ENCODE measurements at regions not wholly inside any gene's neighbourhood (a gene's known extent, or its start where the extent isn't known, plus 50 kb on each side); places are given as distances from the start of the nearest gene placed in this dataset.
"Not testable (repeated sequence)": the region's sequence is repeated elsewhere in the genome, so short reads cannot be mapped to it uniquely, and the experiment has no call there.

DNA sequence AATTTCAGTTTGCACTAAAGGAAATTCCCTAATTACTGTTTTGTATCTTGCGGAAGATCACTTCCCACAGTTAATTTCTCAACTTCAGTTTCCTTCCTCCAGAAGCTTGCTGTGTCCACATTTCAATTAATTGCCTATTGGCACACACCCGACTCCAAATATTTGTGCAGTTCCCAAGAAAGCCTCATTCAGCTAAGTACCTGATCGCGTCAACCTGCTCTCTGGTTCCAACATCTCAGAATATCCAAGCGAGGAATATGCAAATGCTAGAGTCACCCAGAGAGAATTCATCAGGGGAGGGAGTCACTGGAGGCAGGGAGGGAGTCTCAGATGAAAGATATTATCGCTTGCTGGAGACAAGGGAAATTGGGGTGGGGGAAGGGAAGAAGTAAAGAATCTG, 351.3 kb downstream of the RRAGC start:
- H3K9ac ChIP-seq (ENCODE audit: low read depth in 1 of 2, low read length in 2 of 2) = no peak overlapping the region
- H3K27me3 ChIP-seq (ENCODE audit: control insufficient read depth in 1 of 2, insufficient read depth in 2 of 2, low read length in 2 of 2) = peaks cover 16 to 23% of the 10 kb centered on the region in 2 donors
- H3K4me3 ChIP-seq (ENCODE audit: low read depth in 1 of 2, low read length in 2 of 2) = no peak overlapping the region
- H3K9me3 ChIP-seq (ENCODE audit: control insufficient read depth in 1 of 2, low read length in 2 of 2) = no peaks in the 10 kb centered on the region
- H3K36me3 ChIP-seq (ENCODE audit: control insufficient read depth in 1 of 2, insufficient read depth in 2 of 2, low read length in 2 of 2) = no peaks in the 10 kb centered on the region
- H3K4me1 ChIP-seq (ENCODE audit: control insufficient read depth in 1 of 2, insufficient read depth in 2 of 2, low read length in 2 of 2) = no peaks in the 10 kb centered on the region
- H3K27ac ChIP-seq (ENCODE audit: low read depth, low read length) = no peak overlapping the region

DNA sequence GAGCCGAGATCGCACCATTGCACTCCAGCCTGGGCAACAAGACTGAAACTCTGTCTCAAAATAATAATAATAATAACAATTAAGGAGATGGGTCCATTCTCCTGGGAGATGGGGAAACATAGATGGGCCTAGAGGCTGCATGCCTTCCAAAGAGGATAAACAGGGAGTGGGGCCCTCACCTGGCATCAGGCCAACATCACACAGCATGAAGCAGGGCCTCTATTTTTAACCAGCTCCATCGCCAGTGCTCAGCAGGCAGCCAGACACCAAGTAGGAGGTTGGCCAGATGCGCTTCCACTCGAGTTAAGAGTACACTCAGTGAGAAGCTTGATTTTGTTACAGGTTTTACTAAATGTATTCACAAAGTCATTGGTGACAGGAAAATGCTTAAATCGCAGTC, 352.0 kb downstream of the RRAGC start:
- no peak overlapping the region for H3K9ac ChIP-seq (ENCODE audit: low read depth in 1 of 2, low read length in 2 of 2)
- no peaks in the 10 kb centered on the region for H3K9me3 ChIP-seq (ENCODE audit: control insufficient read depth in 1 of 2, low read length in 2 of 2)
- H3K27ac ChIP-seq (ENCODE audit: low read depth, low read length) = no peak overlapping the region
- H3K4me3 ChIP-seq (ENCODE audit: low read depth in 1 of 2, low read length in 2 of 2) = no peak overlapping the region
- H3K27me3 ChIP-seq (ENCODE audit: control insufficient read depth in 1 of 2, insufficient read depth in 2 of 2, low read length in 2 of 2) = peaks cover 18 to 27% of the 10 kb centered on the region in 2 donors
- no peaks in the 10 kb centered on the region for H3K36me3 ChIP-seq (ENCODE audit: control insufficient read depth in 1 of 2, insufficient read depth in 2 of 2, low read length in 2 of 2)
- H3K4me1 ChIP-seq (ENCODE audit: control insufficient read depth in 1 of 2, insufficient read depth in 2 of 2, low read length in 2 of 2) = no peaks in the 10 kb centered on the region

GRCh38 chr1:38505944-38506343, 353.6 kb downstream of the RRAGC start:
- Histone ChIP-seq H3K36me3 (ENCODE audit: control insufficient read depth in 1 of 2, insufficient read depth in 2 of 2, low read length in 2 of 2) (no peaks in the 10 kb centered on the region), H3K27me3 (ENCODE audit: control insufficient read depth in 1 of 2, insufficient read depth in 2 of 2, low read length in 2 of 2) (peaks cover 16 to 34% of the 10 kb centered on the region in 2 donors), H3K4me3 (ENCODE audit: low read depth in 1 of 2, low read length in 2 of 2) (no peak overlapping the region), H3K9me3 (ENCODE audit: control insufficient read depth in 1 of 2, low read length in 2 of 2) (no peaks in the 10 kb centered on the region), H3K27ac (ENCODE audit: low read depth, low read length) (no peak overlapping the region), H3K9ac (ENCODE audit: low read depth in 1 of 2, low read length in 2 of 2) (no peak overlapping the region), H3K4me1 (ENCODE audit: control insufficient read depth in 1 of 2, insufficient read depth in 2 of 2, low read length in 2 of 2) (no peaks in the 10 kb centered on the region)

- Histone ChIP-seq H3K4me3 (ENCODE audit: low read depth in 1 of 2, low read length in 2 of 2) (no peak overlapping the region), H3K27me3 (ENCODE audit: control insufficient read depth in 1 of 2, insufficient read depth in 2 of 2, low read length in 2 of 2) (peaks cover 15 to 18% of the 10 kb centered on the region in 2 donors), H3K4me1 (ENCODE audit: control insufficient read depth in 1 of 2, insufficient read depth in 2 of 2, low read length in 2 of 2) (no peaks in the 10 kb centered on the region), H3K36me3 (ENCODE audit: control insufficient read depth in 1 of 2, insufficient read depth in 2 of 2, low read length in 2 of 2) (no peaks in the 10 kb centered on the region), H3K9me3 (ENCODE audit: control insufficient read depth in 1 of 2, low read length in 2 of 2) (no peaks in the 10 kb centered on the region), H3K27ac (ENCODE audit: low read depth, low read length) (no peak overlapping the region), H3K9ac (ENCODE audit: low read depth in 1 of 2, low read length in 2 of 2) (no peak overlapping the region)
Observed at GRCh38 chr1:38502758-38503157, 356.8 kb downstream of the RRAGC start.

DNA sequence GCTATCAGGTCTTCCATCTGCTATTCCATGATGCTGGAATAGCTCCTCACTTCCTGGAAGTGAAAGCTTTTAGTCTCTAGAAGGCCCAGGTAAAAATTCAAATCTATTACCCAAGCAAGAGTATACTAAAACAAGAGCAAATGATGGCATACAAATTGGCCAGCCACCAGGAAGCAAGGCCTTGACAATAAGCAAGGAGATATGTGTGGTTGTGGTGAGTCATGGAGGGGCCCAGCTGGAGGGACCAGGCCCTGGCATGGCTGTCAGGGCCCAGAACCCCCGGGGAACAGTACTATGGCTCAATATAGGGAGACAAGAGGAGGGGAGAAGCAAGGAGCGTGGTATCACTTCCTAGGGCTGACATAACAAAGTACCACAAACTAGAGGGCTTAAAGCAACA, 358.7 kb downstream of the RRAGC start:
- H3K27ac ChIP-seq (ENCODE audit: low read depth, low read length) = no peak overlapping the region
- H3K27me3 ChIP-seq (ENCODE audit: control insufficient read depth in 1 of 2, insufficient read depth in 2 of 2, low read length in 2 of 2) = peaks cover 15 to 17% of the 10 kb centered on the region in 2 donors
- H3K9me3 ChIP-seq (ENCODE audit: control insufficient read depth in 1 of 2, low read length in 2 of 2) = no peaks in the 10 kb centered on the region
- H3K9ac ChIP-seq (ENCODE audit: low read depth in 1 of 2, low read length in 2 of 2) = no peak overlapping the region
- no peaks in the 10 kb centered on the region for H3K36me3 ChIP-seq (ENCODE audit: control insufficient read depth in 1 of 2, insufficient read depth in 2 of 2, low read length in 2 of 2)
- no peaks in the 10 kb centered on the region for H3K4me1 ChIP-seq (ENCODE audit: control insufficient read depth in 1 of 2, insufficient read depth in 2 of 2, low read length in 2 of 2)
- no peak overlapping the region for H3K4me3 ChIP-seq (ENCODE audit: low read depth in 1 of 2, low read length in 2 of 2)

GRCh38 chr1:38500352-38500751, 359.2 kb downstream of the RRAGC start:
- H3K27me3 ChIP-seq (ENCODE audit: control insufficient read depth in 1 of 2, insufficient read depth in 2 of 2, low read length in 2 of 2) = peaks cover 15 to 17% of the 10 kb centered on the region in 2 donors
- H3K36me3 ChIP-seq (ENCODE audit: control insufficient read depth in 1 of 2, insufficient read depth in 2 of 2, low read length in 2 of 2) = no peaks in the 10 kb centered on the region
- H3K27ac ChIP-seq (ENCODE audit: low read depth, low read length) = no peak overlapping the region

DNA sequence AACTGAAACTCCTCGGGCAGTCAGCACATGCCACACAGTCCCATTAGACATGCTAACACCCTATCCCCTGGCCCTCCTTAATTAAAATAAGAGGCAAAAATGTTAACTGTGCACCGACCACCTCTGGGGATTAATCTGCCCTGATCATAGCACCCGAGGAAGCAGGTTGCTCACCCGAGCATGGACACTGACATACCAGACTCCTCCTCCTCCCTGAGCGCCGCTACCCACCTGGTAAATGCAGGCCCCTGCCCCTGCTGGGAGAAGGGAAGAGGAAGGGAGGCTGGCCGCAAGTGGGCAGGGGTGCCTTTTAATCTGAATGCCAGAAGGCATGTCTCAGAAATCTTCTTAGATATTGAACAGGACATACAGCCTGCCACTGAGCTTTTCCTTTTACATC, 360.9 kb downstream of the RRAGC start:
- no peak overlapping the region for H3K9ac ChIP-seq (ENCODE audit: low read depth in 1 of 2, low read length in 2 of 2)
- H3K27ac ChIP-seq (ENCODE audit: low read depth, low read length) = no peak overlapping the region
- no peaks in the 10 kb centered on the region for H3K36me3 ChIP-seq (ENCODE audit: control insufficient read depth in 1 of 2, insufficient read depth in 2 of 2, low read length in 2 of 2)
- H3K27me3 ChIP-seq (ENCODE audit: control insufficient read depth in 1 of 2, insufficient read depth in 2 of 2, low read length in 2 of 2) = peaks cover 14 to 15% of the 10 kb centered on the region in 2 donors
- no peak overlapping the region for H3K4me3 ChIP-seq (ENCODE audit: low read depth in 1 of 2, low read length in 2 of 2)
- H3K9me3 ChIP-seq (ENCODE audit: control insufficient read depth in 1 of 2, low read length in 2 of 2) = no peaks in the 10 kb centered on the region
- H3K4me1 ChIP-seq (ENCODE audit: control insufficient read depth in 1 of 2, insufficient read depth in 2 of 2, low read length in 2 of 2) = no peaks in the 10 kb centered on the region

More at GRCh38 chr1:38500352-38500751, 359.2 kb downstream of the RRAGC start:
- H3K9ac ChIP-seq (ENCODE audit: low read depth in 1 of 2, low read length in 2 of 2) = no peak overlapping the region
- no peaks in the 10 kb centered on the region for H3K9me3 ChIP-seq (ENCODE audit: control insufficient read depth in 1 of 2, low read length in 2 of 2)
- no peak overlapping the region for H3K4me3 ChIP-seq (ENCODE audit: low read depth in 1 of 2, low read length in 2 of 2)
- no peaks in the 10 kb centered on the region for H3K4me1 ChIP-seq (ENCODE audit: control insufficient read depth in 1 of 2, insufficient read depth in 2 of 2, low read length in 2 of 2)

- Histone ChIP-seq H3K9ac (ENCODE audit: low read depth in 1 of 2, low read length in 2 of 2) (no peak overlapping the region), H3K9me3 (ENCODE audit: control insufficient read depth in 1 of 2, low read length in 2 of 2) (no peaks in the 10 kb centered on the region), H3K36me3 (ENCODE audit: control insufficient read depth in 1 of 2, insufficient read depth in 2 of 2, low read length in 2 of 2) (no peaks in the 10 kb centered on the region), H3K27ac (ENCODE audit: low read depth, low read length) (no peak overlapping the region), H3K27me3 (ENCODE audit: control insufficient read depth in 1 of 2, insufficient read depth in 2 of 2, low read length in 2 of 2) (peaks cover 10 to 14% of the 10 kb centered on the region in 2 donors), H3K4me1 (ENCODE audit: control insufficient read depth in 1 of 2, insufficient read depth in 2 of 2, low read length in 2 of 2) (no peaks in the 10 kb centered on the region), H3K4me3 (ENCODE audit: low read depth in 1 of 2, low read length in 2 of 2) (no peak overlapping the region)
Observed at GRCh38 chr1:38497921-38498656, 361.5 kb downstream of the RRAGC start.

GRCh38 chr1:38493306-38493705, 366.3 kb downstream of the RRAGC start:
- H3K9me3 ChIP-seq (ENCODE audit: control insufficient read depth in 1 of 2, low read length in 2 of 2); H3K27me3 ChIP-seq (ENCODE audit: control insufficient read depth in 1 of 2, insufficient read depth in 2 of 2, low read length in 2 of 2); H3K4me1 ChIP-seq (ENCODE audit: control insufficient read depth in 1 of 2, insufficient read depth in 2 of 2, low read length in 2 of 2); H3K36me3 ChIP-seq (ENCODE audit: control insufficient read depth in 1 of 2, insufficient read depth in 2 of 2, low read length in 2 of 2); H3K27ac ChIP-seq (ENCODE audit: low read depth, low read length); H3K4me3 ChIP-seq (ENCODE audit: low read depth in 1 of 2, low read length in 2 of 2); H3K9ac ChIP-seq (ENCODE audit: low read depth in 1 of 2, low read length in 2 of 2): not testable (repeated sequence)

- H3K27ac ChIP-seq (ENCODE audit: low read depth, low read length) = no peak overlapping the region
- H3K36me3 ChIP-seq (ENCODE audit: control insufficient read depth in 1 of 2, insufficient read depth in 2 of 2, low read length in 2 of 2) = no peaks in the 10 kb centered on the region
- no peaks in the 10 kb centered on the region for H3K4me1 ChIP-seq (ENCODE audit: control insufficient read depth in 1 of 2, insufficient read depth in 2 of 2, low read length in 2 of 2)
- no peak overlapping the region for H3K4me3 ChIP-seq (ENCODE audit: low read depth in 1 of 2, low read length in 2 of 2)
- H3K27me3 ChIP-seq (ENCODE audit: control insufficient read depth in 1 of 2, insufficient read depth in 2 of 2, low read length in 2 of 2) = peaks cover 0 to 3% of the 10 kb centered on the region in 2 donors
- no peak overlapping the region for H3K9ac ChIP-seq (ENCODE audit: low read depth in 1 of 2, low read length in 2 of 2)
- H3K9me3 ChIP-seq (ENCODE audit: control insufficient read depth in 1 of 2, low read length in 2 of 2) = no peaks in the 10 kb centered on the region
Observed at GRCh38 chr1:38489844-38490270, 369.7 kb downstream of the RRAGC start.
